ENCODE measurements at regions not wholly inside any gene's neighbourhood (a gene's known extent, or its start where the extent isn't known, plus 50 kb on each side); places are given as distances from the start of the nearest gene placed in this dataset.

DNA sequence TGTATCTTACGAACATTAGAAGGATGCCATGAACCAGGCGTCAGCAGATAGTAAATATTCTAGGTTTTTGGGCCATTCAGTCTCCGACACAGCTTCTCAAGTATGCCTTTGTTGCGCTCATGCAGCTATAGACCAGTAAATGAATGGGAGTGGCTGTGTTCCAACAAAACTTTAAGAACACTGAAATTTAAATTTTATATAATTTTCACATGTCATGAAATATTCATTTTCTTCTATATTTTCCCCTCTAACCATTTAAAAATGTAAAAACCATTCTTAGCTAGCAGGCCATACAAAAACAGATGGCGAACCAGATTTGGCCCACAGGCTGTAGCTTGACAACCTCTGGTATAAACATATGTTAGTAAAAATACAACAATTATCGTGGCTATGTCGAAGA lies 151.8 kb upstream of the KIT start (continued):
- TF ChIP-seq, protein P1, sequence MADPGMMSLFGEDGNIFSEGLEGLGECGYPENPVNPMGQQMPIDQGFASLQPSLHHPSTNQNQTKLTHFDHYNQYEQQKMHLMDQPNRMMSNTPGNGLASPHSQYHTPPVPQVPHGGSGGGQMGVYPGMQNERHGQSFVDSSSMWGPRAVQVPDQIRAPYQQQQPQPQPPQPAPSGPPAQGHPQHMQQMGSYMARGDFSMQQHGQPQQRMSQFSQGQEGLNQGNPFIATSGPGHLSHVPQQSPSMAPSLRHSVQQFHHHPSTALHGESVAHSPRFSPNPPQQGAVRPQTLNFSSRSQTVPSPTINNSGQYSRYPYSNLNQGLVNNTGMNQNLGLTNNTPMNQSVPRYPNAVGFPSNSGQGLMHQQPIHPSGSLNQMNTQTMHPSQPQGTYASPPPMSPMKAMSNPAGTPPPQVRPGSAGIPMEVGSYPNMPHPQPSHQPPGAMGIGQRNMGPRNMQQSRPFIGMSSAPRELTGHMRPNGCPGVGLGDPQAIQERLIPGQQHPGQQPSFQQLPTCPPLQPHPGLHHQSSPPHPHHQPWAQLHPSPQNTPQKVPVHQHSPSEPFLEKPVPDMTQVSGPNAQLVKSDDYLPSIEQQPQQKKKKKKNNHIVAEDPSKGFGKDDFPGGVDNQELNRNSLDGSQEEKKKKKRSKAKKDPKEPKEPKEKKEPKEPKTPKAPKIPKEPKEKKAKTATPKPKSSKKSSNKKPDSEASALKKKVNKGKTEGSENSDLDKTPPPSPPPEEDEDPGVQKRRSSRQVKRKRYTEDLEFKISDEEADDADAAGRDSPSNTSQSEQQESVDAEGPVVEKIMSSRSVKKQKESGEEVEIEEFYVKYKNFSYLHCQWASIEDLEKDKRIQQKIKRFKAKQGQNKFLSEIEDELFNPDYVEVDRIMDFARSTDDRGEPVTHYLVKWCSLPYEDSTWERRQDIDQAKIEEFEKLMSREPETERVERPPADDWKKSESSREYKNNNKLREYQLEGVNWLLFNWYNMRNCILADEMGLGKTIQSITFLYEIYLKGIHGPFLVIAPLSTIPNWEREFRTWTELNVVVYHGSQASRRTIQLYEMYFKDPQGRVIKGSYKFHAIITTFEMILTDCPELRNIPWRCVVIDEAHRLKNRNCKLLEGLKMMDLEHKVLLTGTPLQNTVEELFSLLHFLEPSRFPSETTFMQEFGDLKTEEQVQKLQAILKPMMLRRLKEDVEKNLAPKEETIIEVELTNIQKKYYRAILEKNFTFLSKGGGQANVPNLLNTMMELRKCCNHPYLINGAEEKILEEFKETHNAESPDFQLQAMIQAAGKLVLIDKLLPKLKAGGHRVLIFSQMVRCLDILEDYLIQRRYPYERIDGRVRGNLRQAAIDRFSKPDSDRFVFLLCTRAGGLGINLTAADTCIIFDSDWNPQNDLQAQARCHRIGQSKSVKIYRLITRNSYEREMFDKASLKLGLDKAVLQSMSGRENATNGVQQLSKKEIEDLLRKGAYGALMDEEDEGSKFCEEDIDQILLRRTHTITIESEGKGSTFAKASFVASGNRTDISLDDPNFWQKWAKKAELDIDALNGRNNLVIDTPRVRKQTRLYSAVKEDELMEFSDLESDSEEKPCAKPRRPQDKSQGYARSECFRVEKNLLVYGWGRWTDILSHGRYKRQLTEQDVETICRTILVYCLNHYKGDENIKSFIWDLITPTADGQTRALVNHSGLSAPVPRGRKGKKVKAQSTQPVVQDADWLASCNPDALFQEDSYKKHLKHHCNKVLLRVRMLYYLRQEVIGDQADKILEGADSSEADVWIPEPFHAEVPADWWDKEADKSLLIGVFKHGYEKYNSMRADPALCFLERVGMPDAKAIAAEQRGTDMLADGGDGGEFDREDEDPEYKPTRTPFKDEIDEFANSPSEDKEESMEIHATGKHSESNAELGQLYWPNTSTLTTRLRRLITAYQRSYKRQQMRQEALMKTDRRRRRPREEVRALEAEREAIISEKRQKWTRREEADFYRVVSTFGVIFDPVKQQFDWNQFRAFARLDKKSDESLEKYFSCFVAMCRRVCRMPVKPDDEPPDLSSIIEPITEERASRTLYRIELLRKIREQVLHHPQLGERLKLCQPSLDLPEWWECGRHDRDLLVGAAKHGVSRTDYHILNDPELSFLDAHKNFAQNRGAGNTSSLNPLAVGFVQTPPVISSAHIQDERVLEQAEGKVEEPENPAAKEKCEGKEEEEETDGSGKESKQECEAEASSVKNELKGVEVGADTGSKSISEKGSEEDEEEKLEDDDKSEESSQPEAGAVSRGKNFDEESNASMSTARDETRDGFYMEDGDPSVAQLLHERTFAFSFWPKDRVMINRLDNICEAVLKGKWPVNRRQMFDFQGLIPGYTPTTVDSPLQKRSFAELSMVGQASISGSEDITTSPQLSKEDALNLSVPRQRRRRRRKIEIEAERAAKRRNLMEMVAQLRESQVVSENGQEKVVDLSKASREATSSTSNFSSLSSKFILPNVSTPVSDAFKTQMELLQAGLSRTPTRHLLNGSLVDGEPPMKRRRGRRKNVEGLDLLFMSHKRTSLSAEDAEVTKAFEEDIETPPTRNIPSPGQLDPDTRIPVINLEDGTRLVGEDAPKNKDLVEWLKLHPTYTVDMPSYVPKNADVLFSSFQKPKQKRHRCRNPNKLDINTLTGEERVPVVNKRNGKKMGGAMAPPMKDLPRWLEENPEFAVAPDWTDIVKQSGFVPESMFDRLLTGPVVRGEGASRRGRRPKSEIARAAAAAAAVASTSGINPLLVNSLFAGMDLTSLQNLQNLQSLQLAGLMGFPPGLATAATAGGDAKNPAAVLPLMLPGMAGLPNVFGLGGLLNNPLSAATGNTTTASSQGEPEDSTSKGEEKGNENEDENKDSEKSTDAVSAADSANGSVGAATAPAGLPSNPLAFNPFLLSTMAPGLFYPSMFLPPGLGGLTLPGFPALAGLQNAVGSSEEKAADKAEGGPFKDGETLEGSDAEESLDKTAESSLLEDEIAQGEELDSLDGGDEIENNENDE (IDR thresholded peaks at IDR 0.05; ENCODE audit: insufficient replicate concordance, low read length), result no peak
- TF ChIP-seq PHF8 (conservative IDR thresholded peaks at IDR 0.05; ENCODE audit: low read depth, low read length) (no peak), GABPA (IDR thresholded peaks at IDR 0.05; ENCODE audit: borderline replicate concordance, insufficient read depth, low read length) (no peak)
